Spleen (tissue), 7 donors: ENCODE measurements at regions not wholly inside any gene's neighbourhood (a gene's known extent, or its start where the extent isn't known, plus 50 kb on each side); places are given as distances from the start of the nearest gene placed in this dataset.

Experiments used
- CTCF ChIP-seq, 11 experiments: fragments of 200-600 bp in 7 of 11; fragments of 450-650 bp in 4 of 11; sonication (generic) in 4 of 11; IDR thresholded peaks in 8 of 11; conservative IDR thresholded peaks in 3 of 11; 1 replicate in 7 of 11; 2 replicates in 4 of 11; pipeline versions ENCODE4 v1.4.0 to v1.8.0; 2016 to 2021; ENCODE audit warnings: antibody characterized with exemption in 11 of 11, inconsistent platforms in 4 of 11, mild to moderate bottlenecking in 1 of 11
- POLR2A ChIP-seq, 3 donors: fragments of 450-650 bp; IDR thresholded peaks; one replicate each; pipeline ENCODE4 v1.5.1; 2017; ENCODE audit warnings: antibody characterized with exemption in 3 of 3, mild to moderate bottlenecking in 1 of 3
- donor health status: DM: no; HTN: no; CAD: no; lungs with moderate emphysema.
- donor health status: DM: no; HTN: no; CAD: no.
- donor health status: DM: no; HTN: no; CAD: no.

- TF ChIP-seq CTCF (IDR thresholded peaks at IDR 0.05 in 8 of 11, conservative IDR thresholded peaks at IDR 0.05 in 3 of 11) = no peak
- no peak for TF ChIP-seq POLR2A (IDR thresholded peaks at IDR 0.05)
Measured at GRCh38 chr15:31457631-31458526, 131.2 kb downstream of the KLF13 start.
